Neural progenitor cell (in vitro differentiated cells): ENCODE measurements at regions not wholly inside any gene's neighbourhood (a gene's known extent, or its start where the extent isn't known, plus 50 kb on each side); places are given as distances from the start of the nearest gene placed in this dataset.

Experiments
- CTCF ChIP-seq: fragments of 200-600 bp; sonication (generic); IDR thresholded peaks from 2 replicates; pipeline ENCODE4 v1.5.1; 2017; ENCODE audit warnings: antibody characterized with exemption, mild to moderate bottlenecking
- EZH2 ChIP-seq: fragments of 200-600 bp; sonication (generic); IDR thresholded peaks from 2 replicates; pipeline ENCODE4 v1.6.1; 2017; ENCODE audit warnings: antibody characterized with exemption, mild to moderate bottlenecking, moderate library complexity
- EZH2phosphoT487 ChIP-seq: fragments of 200-600 bp; sonication (generic); IDR thresholded peaks from 2 replicates; pipeline ENCODE4 v1.6.1; 2017; ENCODE audit warnings: antibody characterized with exemption

GRCh38 chr15:62338497-62338896, 173.4 kb upstream of the C2CD4B start:
- TF ChIP-seq CTCF (no peak), EZH2 (no peak), EZH2phosphoT487 (no peak)
